ENCODE measurements at regions not wholly inside any gene's neighbourhood (a gene's known extent, or its start where the extent isn't known, plus 50 kb on each side); places are given as distances from the start of the nearest gene placed in this dataset.

- Histone ChIP-seq H3K27ac (no peak overlapping the region), H3K4me1 (no peaks in the 10 kb centered on the region), H3K4me3 (no peak overlapping the region), H3K27me3 (no peaks in the 10 kb centered on the region), H3K9me3 (no peaks in the 10 kb centered on the region), H3K36me3 (replicated peaks in 1 of 2; ENCODE audit: insufficient read depth in 1 of 2, low read depth in 2 of 2) (no peaks in the 10 kb centered on the region)
- TF ChIP-seq CTCF (IDR thresholded peaks at IDR 0.05) = no peak
- no peak for TF ChIP-seq POLR2A (IDR thresholded peaks at IDR 0.05)
- 88 to 96% methylated on average over 1 of the region's 1 CpG for WGBS, 2 donors
- DNase-seq (no peak), ATAC-seq (no peak)
- intact Hi-C loops (cut with DNase I) = no loop called here
Measured at GRCh38 chr3:140763532-140763931, 85.7 kb downstream of the TRIM42 start.

- Histone ChIP-seq H3K9me3 (no peaks in the 10 kb centered on the region), H3K27ac (no peak overlapping the region), H3K4me3 (no peak overlapping the region), H3K27me3 (no peaks in the 10 kb centered on the region), H3K4me1 (no peaks in the 10 kb centered on the region), H3K36me3 (replicated peaks in 1 of 2; ENCODE audit: insufficient read depth in 1 of 2, low read depth in 2 of 2) (no peaks in the 10 kb centered on the region)
- WGBS, 2 donors = 88 to 91% methylated on average over 2 of the region's 2 CpGs
- DNase-seq = no peak
- no peak for ATAC-seq
- intact Hi-C loops (cut with DNase I) = no loop called here
- TF ChIP-seq POLR2A (IDR thresholded peaks at IDR 0.05) = no peak
- TF ChIP-seq CTCF (IDR thresholded peaks at IDR 0.05) = no peak
Measured at GRCh38 chr3:140765246-140765645, 87.4 kb downstream of the TRIM42 start.

DNA sequence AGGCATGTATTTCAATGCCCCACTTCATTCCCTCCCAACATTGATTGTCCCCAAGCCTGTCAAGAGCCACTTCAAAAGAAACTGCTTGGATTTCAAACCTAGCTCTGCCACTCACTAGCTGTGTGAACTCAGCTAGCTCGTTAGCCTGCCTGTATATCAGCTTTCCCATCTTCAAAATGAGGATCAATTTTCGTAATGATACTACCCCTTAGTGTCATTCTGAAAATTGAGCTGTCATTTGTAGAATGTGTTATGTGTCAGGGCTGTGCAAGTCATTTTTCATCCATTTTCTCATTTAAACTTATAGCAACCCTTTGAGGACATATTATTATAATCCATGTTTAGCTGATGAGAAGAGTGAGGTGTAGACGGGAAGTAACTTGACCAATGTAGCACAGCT is 88.6 kb downstream of the TRIM42 start:
- no peak for ATAC-seq
- 45 to 80% methylated on average over 3 of the region's 3 CpGs for WGBS, 2 donors

GRCh38 chr3:140767566-140767965 is 89.7 kb downstream of the TRIM42 start:
- WGBS, 2 donors = 10 to 17% methylated on average over 1 of the region's 1 CpG
- TF ChIP-seq CTCF (IDR thresholded peaks at IDR 0.05) = no peak
- TF ChIP-seq POLR2A (IDR thresholded peaks at IDR 0.05) = no peak
- intact Hi-C loops (cut with DNase I) = no loop called here

More for the DNA sequence above, 88.6 kb downstream of the TRIM42 start:
- no peaks in the 10 kb centered on the region for H3K4me1 ChIP-seq
- TF ChIP-seq CTCF (IDR thresholded peaks at IDR 0.05) = no peak
- no peak overlapping the region for H3K4me3 ChIP-seq
- no peaks in the 10 kb centered on the region for H3K27me3 ChIP-seq
- H3K9me3 ChIP-seq = no peaks in the 10 kb centered on the region
- H3K27ac ChIP-seq = no peak overlapping the region
- no peaks in the 10 kb centered on the region for H3K36me3 ChIP-seq (replicated peaks in 1 of 2; ENCODE audit: insufficient read depth in 1 of 2, low read depth in 2 of 2)
- DNase-seq = no peak
- intact Hi-C loops (cut with DNase I) = no loop called here

GRCh38 chr3:140768941-140769340 is 91.1 kb downstream of the TRIM42 start:
- TF ChIP-seq POLR2A (IDR thresholded peaks at IDR 0.05) = no peak
- no peak for TF ChIP-seq CTCF (IDR thresholded peaks at IDR 0.05)
- no peaks in the 10 kb centered on the region for H3K27me3 ChIP-seq
- intact Hi-C loops (cut with DNase I) = no loop called here
- H3K9me3 ChIP-seq = no peaks in the 10 kb centered on the region
- WGBS, 2 donors = 74 to 84% methylated on average over 2 of the region's 2 CpGs
- no peak overlapping the region for H3K4me3 ChIP-seq
- no peak overlapping the region for H3K27ac ChIP-seq
- H3K36me3 ChIP-seq (replicated peaks in 1 of 2; ENCODE audit: insufficient read depth in 1 of 2, low read depth in 2 of 2) = no peaks in the 10 kb centered on the region
- no peak for DNase-seq
- H3K4me1 ChIP-seq = no peaks in the 10 kb centered on the region
- ATAC-seq = no peak

More at GRCh38 chr3:140767566-140767965, 89.7 kb downstream of the TRIM42 start:
- no peaks in the 10 kb centered on the region for H3K4me1 ChIP-seq
- DNase-seq = no peak
- H3K4me3 ChIP-seq = no peak overlapping the region
- no peak overlapping the region for H3K27ac ChIP-seq
- ATAC-seq = no peak
- no peaks in the 10 kb centered on the region for H3K27me3 ChIP-seq
- no peaks in the 10 kb centered on the region for H3K36me3 ChIP-seq (replicated peaks in 1 of 2; ENCODE audit: insufficient read depth in 1 of 2, low read depth in 2 of 2)
- no peaks in the 10 kb centered on the region for H3K9me3 ChIP-seq

Data from body of pancreas (tissue), 4 donors.